ENCODE measurements at regions not wholly inside any gene's neighbourhood (a gene's known extent, or its start where the extent isn't known, plus 50 kb on each side); places are given as distances from the start of the nearest gene placed in this dataset.

GRCh38 chr9:18002718-18003438 lies 424.0 kb downstream of the SH3GL2 start:
- DNase-seq, result no peak
- no peak overlapping the region for H3K4me3 ChIP-seq
- H3K27me3 ChIP-seq, result no peaks in the 10 kb centered on the region
- H3K27ac ChIP-seq, result no peak overlapping the region
- no peaks in the 10 kb centered on the region for H3K4me1 ChIP-seq
- TF ChIP-seq POLR2A (IDR thresholded peaks at IDR 0.05), result no peak
- TF ChIP-seq, protein P1, sequence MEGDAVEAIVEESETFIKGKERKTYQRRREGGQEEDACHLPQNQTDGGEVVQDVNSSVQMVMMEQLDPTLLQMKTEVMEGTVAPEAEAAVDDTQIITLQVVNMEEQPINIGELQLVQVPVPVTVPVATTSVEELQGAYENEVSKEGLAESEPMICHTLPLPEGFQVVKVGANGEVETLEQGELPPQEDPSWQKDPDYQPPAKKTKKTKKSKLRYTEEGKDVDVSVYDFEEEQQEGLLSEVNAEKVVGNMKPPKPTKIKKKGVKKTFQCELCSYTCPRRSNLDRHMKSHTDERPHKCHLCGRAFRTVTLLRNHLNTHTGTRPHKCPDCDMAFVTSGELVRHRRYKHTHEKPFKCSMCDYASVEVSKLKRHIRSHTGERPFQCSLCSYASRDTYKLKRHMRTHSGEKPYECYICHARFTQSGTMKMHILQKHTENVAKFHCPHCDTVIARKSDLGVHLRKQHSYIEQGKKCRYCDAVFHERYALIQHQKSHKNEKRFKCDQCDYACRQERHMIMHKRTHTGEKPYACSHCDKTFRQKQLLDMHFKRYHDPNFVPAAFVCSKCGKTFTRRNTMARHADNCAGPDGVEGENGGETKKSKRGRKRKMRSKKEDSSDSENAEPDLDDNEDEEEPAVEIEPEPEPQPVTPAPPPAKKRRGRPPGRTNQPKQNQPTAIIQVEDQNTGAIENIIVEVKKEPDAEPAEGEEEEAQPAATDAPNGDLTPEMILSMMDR (IDR thresholded peaks at IDR 0.05), result no peak
- 62 to 65% methylated on average over 3 to 4 of the region's 4 CpGs for WGBS, 2 donors
- no peaks in the 10 kb centered on the region for H3K36me3 ChIP-seq
- intact Hi-C loops (cut with DNase I), result no loop called here
- no peaks in the 10 kb centered on the region for H3K9me3 ChIP-seq

DNA sequence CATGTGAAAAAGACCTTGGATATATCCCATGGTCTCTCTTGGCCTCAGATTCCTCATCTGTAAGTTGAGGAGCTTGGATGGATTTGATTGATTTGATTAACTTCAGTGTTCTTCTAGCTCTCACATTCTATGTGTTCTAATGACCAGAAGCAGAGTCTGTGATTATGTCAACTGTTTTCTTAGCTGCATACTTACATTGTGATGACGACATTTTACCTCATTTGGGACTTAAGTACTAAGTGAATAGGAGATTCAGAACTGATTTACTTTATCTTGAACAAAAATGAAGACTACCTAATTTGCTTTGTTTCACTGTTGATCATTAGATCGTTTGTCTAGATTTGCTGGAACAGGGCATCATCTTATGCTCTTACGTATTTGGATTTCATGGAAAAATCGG lies 427.7 kb downstream of the SH3GL2 start:
- DNase-seq, result no peak
- intact Hi-C loops (cut with DNase I), result no loop called here
- no peak overlapping the region for H3K4me3 ChIP-seq
- H3K36me3 ChIP-seq, result no peaks in the 10 kb centered on the region
- H3K4me1 ChIP-seq, result no peaks in the 10 kb centered on the region
- H3K27me3 ChIP-seq, result no peaks in the 10 kb centered on the region
- TF ChIP-seq POLR2A (IDR thresholded peaks at IDR 0.05), result no peak
- TF ChIP-seq, protein P1 (IDR thresholded peaks at IDR 0.05), result no peak
- H3K27ac ChIP-seq, result no peak overlapping the region
- no peaks in the 10 kb centered on the region for H3K9me3 ChIP-seq
- WGBS, 2 donors, result 74 to 79% methylated on average over 4 of the region's 4 CpGs

DNA sequence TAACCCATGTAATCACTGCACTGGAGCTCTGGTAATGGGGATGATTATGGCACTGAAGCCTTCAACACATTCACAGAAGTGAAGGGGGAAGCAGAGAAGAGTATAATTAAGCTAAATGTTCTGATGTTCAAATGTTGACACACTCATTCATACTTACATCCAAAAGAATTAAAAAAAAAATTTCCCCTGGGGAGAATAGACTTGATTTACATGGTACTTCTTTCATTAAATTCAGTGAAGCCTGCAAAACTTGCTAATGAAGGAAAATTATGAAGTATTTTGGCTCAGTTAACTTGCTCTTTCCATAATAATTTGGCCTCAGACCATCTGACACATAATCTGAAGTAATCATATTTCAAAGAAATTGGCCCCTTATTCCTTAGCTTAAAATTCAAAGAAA lies 428.8 kb downstream of the SH3GL2 start:
- no peak overlapping the region for H3K4me3 ChIP-seq
- no peak overlapping the region for H3K27ac ChIP-seq
- H3K4me1 ChIP-seq, result no peaks in the 10 kb centered on the region
- H3K9me3 ChIP-seq, result no peaks in the 10 kb centered on the region
- intact Hi-C loops (cut with DNase I), result no loop called here
- H3K36me3 ChIP-seq, result no peaks in the 10 kb centered on the region
- H3K27me3 ChIP-seq, result no peaks in the 10 kb centered on the region
- no peak for TF ChIP-seq POLR2A (IDR thresholded peaks at IDR 0.05)
- TF ChIP-seq, protein P1 (IDR thresholded peaks at IDR 0.05), result no peak
- DNase-seq, result no peak

GRCh38 chr9:18009902-18010301 lies 431.0 kb downstream of the SH3GL2 start:
- Histone ChIP-seq H3K4me3 (no peak overlapping the region), H3K36me3 (no peaks in the 10 kb centered on the region), H3K27ac (no peak overlapping the region), H3K4me1 (no peaks in the 10 kb centered on the region), H3K9me3 (no peaks in the 10 kb centered on the region), H3K27me3 (no peaks in the 10 kb centered on the region)
- TF ChIP-seq POLR2A (IDR thresholded peaks at IDR 0.05), result no peak
- TF ChIP-seq, protein P1 (IDR thresholded peaks at IDR 0.05), result no peak
- 46 to 62% methylated on average over 3 of the region's 3 CpGs for WGBS, 2 donors
- DNase-seq, result no peak
- intact Hi-C loops (cut with DNase I), result no loop called here

DNA sequence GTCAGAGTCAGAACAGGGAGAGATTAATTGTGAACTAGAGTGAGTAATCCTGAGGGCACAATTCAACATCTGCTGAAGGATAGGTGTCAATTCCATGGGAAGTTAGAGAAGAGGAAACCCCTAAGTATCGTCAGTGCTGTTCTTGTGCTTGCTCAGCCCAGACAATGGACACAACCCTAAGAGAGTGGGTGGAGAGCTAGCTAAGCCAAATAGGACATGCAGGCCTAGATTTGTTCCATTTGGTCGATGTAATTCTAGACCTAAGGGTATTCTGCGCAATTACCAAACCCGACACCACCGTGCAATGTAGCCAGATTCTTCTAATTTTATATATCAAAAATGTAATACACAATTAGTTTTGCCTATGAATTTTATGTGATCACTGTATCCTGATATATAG lies 431.6 kb downstream of the SH3GL2 start:
- H3K4me1 ChIP-seq, result no peaks in the 10 kb centered on the region
- TF ChIP-seq, protein P1 (IDR thresholded peaks at IDR 0.05), result no peak
- TF ChIP-seq POLR2A (IDR thresholded peaks at IDR 0.05), result no peak
- no peak overlapping the region for H3K27ac ChIP-seq
- H3K27me3 ChIP-seq, result no peaks in the 10 kb centered on the region
- intact Hi-C loops (cut with DNase I), result no loop called here
- no peaks in the 10 kb centered on the region for H3K36me3 ChIP-seq
- no peak overlapping the region for H3K4me3 ChIP-seq
- no peaks in the 10 kb centered on the region for H3K9me3 ChIP-seq
- WGBS, 2 donors, result 57 to 67% methylated on average over 5 of the region's 5 CpGs
- no peak for DNase-seq

Data from esophagus squamous epithelium (tissue), 5 donors.